HG03097 (cell line): ENCODE measurements at regions not wholly inside any gene's neighbourhood (a gene's known extent, or its start where the extent isn't known, plus 50 kb on each side); places are given as distances from the start of the nearest gene placed in this dataset.

Experiments
- ATAC-seq: cut with Tn5 transposase; IDR thresholded peaks from one replicate; pipeline ENCODE4 v1.9.1; 2021; ENCODE audit not compliant: unreplicated experiment, low FRiP score

DNA sequence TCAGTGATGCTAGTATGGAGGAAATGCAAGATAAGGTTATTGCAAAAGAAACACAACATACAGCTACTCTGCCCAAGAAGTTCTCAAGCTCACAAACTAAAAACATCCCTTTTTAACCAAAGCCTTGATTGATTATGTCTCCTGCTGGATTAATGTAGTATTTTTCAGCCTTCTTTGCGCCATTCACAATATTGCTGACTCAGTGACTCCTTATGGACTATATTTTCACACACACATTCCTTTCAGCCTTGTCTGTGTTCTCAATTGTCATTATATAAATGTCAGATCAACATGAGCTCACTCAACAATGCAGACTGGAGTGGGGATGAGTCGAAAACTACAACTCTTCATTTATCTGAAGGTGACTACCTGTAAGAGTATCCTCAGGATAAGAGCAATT is 579.3 kb upstream of the CDH8 start:
- ATAC-seq = no peak

DNA sequence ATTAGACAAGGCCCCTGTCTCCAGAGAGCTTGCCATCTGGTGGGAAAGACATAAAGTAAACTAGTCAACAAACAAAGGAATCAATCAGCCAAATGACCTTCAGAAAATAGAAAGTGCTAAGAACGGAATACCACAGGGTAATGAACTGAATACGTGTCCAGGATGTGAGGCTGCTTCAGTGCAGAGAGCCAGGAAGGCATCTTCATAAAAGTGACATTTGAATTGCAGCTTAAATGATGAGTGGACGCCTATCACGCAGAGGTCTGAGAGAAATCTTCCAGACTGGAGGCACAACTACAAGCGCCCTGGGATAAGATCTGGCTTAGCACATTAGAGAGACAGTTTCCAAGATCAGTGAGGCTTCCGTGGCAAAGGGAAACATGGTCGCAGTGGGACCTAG is 574.1 kb upstream of the CDH8 start:
- ATAC-seq = no peak

DNA sequence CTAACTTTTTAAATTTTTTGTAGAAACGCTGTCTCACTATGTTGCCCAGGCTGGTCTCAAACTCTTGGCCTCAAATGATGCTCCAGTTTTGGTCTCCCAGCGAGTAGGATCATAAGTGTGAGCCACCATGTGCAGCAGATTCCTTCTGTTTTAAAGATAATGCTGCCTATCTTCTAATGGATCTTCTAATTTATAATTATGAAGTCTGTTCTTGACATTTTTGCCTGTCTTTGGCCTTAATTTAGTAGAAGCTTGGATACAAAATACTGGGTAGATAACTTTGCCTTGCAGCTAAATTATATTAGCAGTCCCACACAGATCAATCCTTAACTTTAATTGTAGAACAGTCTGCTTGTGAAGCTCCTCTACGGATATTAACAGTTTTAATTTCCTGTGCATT is 566.6 kb upstream of the CDH8 start:
- ATAC-seq = no peak

DNA sequence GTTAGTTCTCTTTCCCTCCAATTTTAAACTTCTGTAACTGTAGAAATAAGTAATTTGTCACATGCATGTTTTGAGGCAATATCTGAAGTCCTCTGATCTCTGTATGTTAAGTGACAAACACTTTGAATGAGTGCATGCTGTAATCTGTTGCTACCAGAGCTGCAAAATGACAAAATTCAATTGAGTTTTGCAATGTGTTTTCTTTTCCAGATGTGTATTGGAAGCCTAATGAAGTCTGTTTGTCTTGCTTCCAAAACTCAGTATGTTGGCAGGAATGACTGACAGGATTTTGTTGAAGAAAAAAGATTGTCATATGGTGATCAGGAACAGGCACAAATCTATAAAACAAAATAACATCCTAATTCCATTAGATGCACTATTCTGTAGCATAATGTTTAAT is 561.6 kb upstream of the CDH8 start:
- ATAC-seq = no peak

DNA sequence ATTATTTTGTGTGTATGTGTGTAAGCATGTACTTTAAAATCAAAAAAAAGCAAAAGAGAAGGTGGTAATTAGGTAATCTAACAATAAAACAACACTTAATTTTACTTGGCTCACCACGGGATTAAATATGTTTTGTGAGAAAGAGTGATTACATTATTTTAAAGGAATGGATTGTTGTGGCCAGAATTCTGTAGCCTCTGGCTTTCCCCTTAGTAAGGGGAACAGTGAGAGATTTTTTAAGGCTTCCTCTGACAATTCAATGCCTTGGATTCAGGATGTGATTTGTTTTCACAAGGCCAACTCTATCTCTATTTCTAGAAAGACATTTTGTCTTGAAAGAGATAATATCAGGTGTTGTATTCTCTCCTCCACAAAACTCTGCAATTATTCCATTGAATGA is 560.3 kb upstream of the CDH8 start:
- ATAC-seq = no peak

DNA sequence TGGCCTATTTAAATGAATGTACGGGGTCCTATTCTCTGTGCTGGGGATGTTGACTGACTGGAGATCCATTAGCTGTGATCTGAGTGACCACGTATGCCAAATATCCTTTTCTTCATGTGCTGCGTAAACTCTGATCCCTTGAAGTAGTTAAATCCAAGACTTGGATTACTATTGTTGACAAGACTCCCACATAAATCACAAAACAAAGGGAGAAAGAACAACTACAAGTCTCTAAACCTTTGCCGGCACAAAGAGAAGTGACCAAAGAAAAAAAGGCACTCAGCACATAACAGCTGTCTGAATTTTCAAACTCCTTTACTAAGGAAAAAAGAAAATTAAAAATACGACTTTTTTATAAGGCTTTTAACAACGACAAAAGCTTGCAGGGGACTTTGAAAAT is 559.9 kb upstream of the CDH8 start:
- no peak for ATAC-seq

DNA sequence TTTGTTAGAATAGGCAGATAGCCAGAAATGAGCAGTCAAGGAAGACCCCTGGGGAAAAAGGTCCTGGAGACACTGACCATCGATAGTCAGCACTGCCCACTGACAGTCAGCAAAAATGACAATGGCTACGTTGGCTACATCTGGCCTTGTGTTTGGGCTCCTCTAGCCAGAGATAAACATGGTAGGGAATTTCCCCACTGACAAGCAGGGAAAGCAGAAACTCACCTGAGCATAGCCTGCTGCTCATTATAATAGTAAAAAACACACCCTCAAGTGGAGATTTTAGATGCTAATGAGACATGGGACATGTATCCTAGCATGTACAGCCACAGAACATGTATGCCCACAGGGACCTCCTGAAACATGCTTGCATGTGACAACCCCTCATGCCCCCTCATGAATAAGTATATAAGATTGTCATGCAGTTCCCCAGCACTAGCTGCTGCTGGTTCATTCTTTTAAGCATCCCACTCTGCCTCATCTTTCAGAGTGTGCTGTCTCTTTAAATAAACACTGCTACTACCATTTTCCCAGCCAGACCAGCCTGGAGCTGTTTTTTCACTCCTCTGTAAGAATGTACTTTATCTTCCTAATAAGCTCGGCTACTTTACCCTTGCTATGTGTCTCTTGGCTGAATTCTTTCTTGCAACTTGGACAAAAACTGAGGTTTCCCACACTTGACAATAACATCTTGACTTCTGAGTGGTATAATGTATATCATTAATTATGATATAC is 550.1 kb upstream of the CDH8 start:
- ATAC-seq = no peak

DNA sequence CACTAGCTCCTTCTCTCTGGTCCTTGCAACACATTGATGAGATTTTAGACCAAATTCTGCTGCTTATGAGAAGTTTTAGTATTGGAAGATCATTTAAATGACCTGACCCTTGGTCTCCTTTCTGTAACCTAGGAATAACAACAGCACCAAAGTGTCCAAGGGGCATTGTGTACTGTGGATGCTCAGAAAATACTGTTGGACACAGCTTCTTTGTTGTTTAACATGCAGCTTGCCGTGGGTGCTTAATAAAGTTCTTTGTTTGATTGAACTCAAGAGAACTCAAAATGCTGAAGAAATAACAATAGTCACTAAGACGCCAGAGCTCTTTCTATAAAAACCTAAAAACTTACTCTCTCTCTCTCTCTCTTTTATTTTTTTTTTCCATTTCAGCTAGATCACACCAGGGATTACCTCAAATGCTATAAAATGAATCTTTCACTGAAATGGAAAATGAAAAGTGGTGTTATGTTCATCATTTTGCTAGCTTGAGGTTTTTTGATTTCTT is 548.9 kb upstream of the CDH8 start:
- no peak for ATAC-seq

DNA sequence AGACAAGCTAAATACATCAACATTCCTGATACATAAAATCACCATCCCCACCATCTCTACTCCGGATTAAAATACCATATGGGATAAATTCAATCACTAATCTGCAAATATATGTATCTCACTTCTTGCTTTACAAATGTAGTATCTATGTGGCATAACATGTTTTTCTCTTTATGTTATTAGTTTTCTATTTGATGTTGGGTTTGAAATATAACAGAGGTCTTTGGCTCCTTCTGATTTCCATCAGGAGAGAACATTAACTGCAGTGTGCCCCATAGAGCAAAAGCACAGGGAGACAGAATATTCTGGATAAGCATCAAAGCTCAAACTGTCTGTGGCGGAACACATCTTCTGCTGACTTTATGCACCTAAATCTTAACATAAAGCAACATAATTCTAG is 547.2 kb upstream of the CDH8 start:
- ATAC-seq = no peak

DNA sequence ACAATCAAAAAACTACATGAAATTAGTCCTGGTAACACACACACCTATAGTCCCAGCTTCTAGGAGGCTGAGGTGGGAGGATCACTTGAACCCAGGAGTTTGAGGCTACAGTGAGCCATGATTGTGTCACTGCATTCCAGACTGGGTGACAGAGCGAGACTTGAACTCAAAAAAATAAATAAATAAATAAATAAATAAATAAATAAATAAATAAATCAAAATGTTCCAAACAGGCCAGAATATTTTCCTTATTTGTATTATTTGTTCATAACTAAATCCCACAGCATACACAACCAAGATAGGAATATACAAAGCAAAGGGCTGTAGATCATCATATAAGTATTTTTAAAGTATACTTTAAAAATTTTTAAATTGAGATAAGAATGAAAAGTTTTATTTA is 537.2 kb upstream of the CDH8 start:
- no peak for ATAC-seq

DNA sequence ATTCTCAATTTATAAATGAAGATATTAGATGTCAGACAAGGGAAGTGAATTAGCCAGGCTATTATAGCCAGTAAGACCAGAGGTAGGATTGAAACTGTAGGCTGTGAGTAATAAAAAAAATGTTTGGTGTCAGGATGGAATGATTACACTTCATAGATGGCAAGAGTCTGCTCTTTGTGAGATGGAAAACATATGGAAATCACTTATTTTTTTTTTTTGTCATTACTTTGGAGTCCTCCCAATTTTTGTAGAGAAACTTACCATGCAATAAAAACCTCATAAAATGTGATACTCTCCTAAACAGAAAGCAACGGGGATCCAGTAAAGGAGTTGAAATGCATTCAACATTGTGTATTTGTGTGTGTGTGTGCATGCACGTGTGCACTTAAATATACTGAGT is 532.7 kb upstream of the CDH8 start:
- no peak for ATAC-seq

DNA sequence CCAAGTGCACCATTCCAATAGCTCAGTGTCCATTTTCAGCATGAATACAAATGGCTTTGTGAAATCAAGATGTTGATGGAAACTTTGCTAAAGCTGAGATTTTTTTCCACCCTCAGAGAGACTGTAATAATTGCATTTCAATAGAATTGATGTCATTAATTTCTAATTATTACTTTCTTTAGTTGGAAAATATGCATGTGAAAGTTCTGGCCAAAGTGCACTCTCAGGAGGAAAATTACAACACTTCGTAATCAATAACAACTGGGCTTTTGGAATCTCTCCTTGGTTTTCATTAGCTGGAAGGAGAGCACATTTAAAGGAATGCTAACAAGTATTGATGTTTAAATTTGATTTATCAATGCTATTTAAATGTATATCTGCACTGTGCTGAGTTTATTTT is 529.5 kb upstream of the CDH8 start:
- no peak for ATAC-seq

DNA sequence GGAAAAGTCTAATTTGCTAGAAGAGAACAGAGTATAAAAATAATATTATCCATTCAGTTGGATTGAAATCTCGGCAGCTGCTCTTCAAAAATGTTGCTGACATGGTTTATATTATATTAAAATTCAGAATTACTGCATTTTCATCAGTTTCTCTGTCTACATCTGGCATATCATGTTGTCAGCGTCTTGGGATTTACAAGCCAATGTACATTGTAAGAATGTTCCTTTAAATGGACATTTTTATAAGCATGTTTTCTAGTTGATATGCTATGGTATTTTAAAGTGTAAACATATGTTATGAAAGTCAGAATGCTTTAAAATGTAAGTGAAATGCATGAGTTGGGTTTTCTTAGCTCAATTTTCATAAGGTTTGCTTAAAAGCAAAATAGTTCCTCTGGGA is 528.1 kb upstream of the CDH8 start:
- ATAC-seq = no peak

DNA sequence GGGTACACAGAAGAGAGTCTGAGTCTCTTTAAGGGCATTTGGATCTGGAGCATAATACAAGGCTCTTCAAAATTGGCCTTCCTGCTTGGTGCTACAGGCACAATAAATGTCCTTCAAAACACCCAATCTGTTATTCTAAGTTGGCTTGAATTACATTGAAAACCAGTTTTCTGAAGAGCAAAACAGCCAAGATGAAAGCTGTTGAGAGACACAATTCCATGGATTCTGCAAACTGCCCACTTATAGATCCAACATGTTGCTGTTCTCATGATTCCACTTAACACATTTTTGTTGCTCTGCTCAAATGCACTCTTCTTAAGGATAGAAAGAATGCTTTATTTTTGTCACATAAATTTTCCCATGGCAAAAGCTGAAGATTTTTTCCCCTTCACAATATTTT is 525.9 kb upstream of the CDH8 start:
- ATAC-seq = no peak

DNA sequence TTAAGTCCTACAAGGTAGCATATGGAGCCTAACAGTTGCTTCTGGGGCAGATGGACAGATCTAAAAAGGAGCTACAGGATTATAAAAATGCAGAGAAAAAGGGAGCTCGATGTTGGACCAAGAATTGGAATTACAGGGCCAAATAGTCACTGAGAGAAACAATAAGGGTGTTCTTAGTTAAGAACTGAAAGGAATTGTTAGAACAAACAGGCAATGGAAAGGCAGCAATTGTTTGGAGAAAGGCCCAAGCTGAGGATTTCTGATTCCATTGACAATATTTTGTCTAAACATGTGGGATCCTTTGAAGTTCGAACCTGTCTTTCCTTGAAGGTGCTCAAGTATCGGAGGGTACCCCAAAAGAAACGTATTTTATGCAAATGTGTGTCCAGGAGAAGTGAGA is 513.6 kb upstream of the CDH8 start:
- ATAC-seq = no peak

DNA sequence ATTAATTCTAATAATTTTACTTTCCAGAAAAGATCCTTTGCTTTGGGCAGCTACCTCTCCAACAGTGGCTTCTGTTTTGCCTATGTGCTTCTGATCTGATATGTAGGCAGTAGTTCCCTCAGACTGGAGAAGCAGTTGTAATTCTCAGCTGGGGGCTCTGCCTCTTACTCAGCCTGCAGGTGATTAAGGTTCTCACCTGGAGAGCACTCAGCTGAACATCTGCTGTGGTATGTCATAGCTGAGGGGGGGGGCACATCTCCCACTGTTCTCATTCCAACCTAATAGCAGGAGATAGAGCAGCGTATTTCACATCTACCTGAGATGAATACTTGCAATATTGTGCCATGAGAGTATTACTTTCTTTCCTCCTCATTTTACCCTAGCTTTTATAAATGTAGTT is 511.9 kb upstream of the CDH8 start:
- no peak for ATAC-seq

DNA sequence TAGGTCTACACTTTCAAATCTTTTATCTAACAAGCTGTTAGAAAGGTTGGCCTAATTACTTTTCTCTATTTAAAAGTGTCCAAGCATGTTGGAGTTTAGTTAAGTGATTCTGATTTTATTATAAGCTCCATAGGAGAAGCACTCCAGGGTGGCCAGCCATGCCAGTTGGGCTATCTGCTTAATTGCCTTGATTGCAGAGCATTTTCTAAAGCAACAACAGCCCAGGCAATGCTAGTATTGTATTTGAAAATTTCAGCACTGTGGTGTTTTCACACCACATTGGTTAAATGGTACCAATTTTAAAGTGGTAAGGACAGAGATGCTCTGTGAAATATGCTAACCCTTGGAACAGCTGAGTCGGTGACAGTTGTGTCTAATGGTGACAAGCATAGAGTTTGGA is 510.5 kb upstream of the CDH8 start:
- no peak for ATAC-seq

DNA sequence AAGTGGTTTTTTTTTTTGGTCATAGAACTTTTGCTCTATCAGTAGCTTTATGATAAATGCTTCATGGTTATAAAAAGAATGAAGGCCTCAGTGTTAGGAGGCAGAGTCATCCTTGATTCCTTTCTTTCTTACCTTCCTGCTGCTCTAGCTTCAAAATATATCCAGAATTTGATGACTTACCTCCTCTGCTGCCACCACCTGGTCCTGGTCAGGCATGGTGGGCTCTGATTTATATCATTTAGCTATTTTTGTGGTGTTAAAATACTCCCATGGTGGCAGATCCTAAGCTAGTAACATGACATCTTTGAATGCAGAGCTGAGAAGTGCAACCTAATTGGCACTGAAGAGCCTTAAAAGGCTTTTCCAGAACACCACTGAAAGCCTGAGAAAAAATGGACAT is 508.8 kb upstream of the CDH8 start:
- ATAC-seq = no peak

DNA sequence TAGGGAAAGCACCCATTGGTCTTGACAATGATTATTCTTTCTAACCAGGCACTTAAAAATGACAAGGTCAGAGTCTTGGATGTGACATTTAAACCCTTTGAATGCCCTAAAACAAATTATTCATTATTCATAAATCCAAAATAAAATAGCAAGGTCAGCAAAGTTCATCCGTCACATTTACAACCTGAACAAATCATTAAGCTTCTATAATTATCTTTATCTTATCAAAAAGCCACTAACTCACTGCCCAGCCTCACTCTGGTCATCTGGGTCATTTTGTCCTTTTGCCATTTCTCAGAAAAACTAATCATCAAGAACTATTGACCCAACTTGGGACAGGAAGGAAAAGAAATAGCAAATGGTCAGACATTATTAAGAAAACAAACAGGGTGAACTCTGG is 507.3 kb upstream of the CDH8 start:
- ATAC-seq = no peak

DNA sequence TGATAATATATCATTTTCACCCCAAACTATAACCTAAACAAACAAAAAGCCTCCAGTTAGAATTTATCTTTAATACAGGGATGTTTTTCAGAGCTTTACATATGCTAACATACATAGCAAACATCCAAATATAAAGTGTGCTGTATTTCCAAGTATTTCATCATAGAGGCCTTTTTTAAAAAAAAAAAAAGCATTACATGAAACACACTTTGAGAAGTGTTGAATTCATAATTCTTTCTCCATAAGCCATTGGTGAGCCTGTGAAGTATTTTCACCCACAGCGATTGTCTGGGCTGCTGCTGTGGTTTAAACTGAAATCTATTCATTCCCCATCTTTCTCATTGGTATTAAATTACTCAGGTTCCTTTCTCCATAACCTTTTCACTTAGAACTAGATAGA is 503.4 kb upstream of the CDH8 start:
- no peak for ATAC-seq

DNA sequence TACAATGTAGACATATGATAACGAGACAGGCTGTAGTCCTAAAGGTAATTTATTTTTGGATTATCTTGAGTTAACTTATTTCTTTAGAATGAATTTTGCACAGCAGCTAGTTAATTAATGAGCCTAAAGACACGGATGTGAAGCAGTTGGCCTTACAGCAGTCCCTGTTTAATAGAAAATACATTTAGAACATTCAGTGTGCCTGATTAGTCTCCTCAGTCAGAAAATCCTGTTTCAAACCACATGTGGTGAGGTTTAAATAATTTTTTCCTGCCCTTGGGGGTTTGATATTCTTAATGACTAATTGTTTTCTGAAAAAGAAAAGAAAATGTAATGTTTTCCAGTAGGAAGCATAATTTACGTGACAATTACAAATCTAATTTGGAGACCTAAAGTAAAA is 494.2 kb upstream of the CDH8 start:
- no peak for ATAC-seq

DNA sequence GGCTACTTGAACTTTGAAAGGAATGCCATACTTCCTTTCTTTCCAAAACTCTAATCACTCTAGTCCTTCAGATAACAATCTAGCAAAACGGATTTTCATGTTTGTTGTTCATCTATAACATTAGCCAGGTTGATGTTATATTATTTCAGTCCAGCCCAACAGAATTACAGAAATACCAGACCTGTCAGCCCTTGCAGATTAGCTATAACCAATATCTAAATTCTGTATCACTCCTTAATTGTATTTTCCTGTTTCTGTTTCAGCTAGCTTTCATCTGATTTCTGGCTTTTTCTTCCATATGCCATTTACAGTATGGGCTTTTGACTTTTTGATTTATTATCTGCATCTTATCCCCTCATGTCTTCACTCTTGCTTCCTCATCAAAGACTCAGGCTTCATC is 479.8 kb upstream of the CDH8 start:
- no peak for ATAC-seq

DNA sequence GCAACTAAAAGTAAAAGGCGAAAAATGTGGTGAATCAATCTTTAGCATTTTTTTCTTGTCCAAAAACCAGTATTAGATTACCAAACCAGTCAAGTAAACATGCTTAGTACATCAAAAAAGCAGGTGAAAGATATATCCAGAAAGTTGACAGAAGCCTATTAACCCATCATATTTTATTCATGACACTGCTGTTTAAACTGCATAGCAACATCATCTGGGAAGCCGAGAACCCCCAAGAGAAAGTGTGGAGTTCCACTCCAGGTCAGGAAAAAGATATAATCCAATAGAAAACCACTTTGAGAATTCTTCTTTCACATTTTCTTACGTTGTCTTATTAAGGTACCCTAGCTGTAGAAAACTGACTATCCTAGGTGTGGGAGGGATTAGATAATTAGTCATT is 466.8 kb upstream of the CDH8 start:
- no peak for ATAC-seq
